Caco-2 (cell line): ENCODE measurements at regions not wholly inside any gene's neighbourhood (a gene's known extent, or its start where the extent isn't known, plus 50 kb on each side); places are given as distances from the start of the nearest gene placed in this dataset.

Experiments used
- BruUV-seq: library from RNA; stranded (reverse); fragments of 400-500 nt; replicated peaks from 2 replicates; lab custom pipeline; 2021; lab: Mats Ljungman, UMichigan
- CTCF ChIA-PET: fragments of 300-600 bp; sonication (Branson Sonifier 250); formaldehyde crosslinking; loops from one replicate; lab custom pipeline; 2022; ENCODE audit warnings: antibody characterized with exemption; lab: Charles Lee
- POLR2A ChIA-PET: fragments of 300-600 bp; sonication (Branson Sonifier 250); formaldehyde crosslinking; loops from one replicate; lab custom pipeline; 2022; ENCODE audit warnings: antibody characterized with exemption; lab: Charles Lee
- DNase-seq, 2 experiments: peaks; one replicate each; pipeline versions ENCODE4 v3.0.0 to v3.0.0-alpha.2; 2020 to 2022
- H3K27me3 ChIP-seq: replicated peaks from 2 replicates; pipeline ENCODE4 v1.6.0; 2011; ENCODE audit warnings: low read length; ENCODE audit not compliant: control insufficient read depth, insufficient read depth
- H3K36me3 ChIP-seq: 2 replicates; pipeline ENCODE4 v1.5.1; 2011; ENCODE audit warnings: low read length; ENCODE audit not compliant: control insufficient read depth, insufficient read depth
- H3K4me1 ChIP-seq: fragments of 250-450 bp; sonication (Bioruptor Pico); 2 replicates; pipeline ENCODE4 v1.5.1; 2020; ENCODE audit warnings: mild to moderate bottlenecking
- H3K4me3 ChIP-seq: 2 replicates; pipeline ENCODE4 v1.5.1; 2011; ENCODE audit warnings: low read depth, mild to moderate bottlenecking, control low read depth, low read length
- H3K9me3 ChIP-seq: fragments of 250-450 bp; sonication (Bioruptor Pico); 2 replicates; pipeline ENCODE4 v1.5.1; 2020; ENCODE audit warnings: mild to moderate bottlenecking, moderate library complexity
- H3K27ac Mint-ChIP-seq: one replicate; pipeline ENCODE4 v1.8.0; 2022; ENCODE audit warnings: mixed read lengths; ENCODE audit not compliant: unreplicated experiment
- H3K27me3 Mint-ChIP-seq: one replicate; pipeline ENCODE4 v1.8.0; 2022; ENCODE audit warnings: mixed read lengths; ENCODE audit not compliant: insufficient read depth, unreplicated experiment
- H3K36me3 Mint-ChIP-seq: one replicate; pipeline ENCODE4 v1.8.0; 2022; ENCODE audit warnings: mild to moderate bottlenecking, mixed read lengths; ENCODE audit not compliant: insufficient read depth, unreplicated experiment
- H3K4me1 Mint-ChIP-seq: one replicate; pipeline ENCODE4 v1.8.0; 2022; ENCODE audit warnings: low read depth, mixed read lengths; ENCODE audit not compliant: unreplicated experiment
- H3K4me3 Mint-ChIP-seq: one replicate; pipeline ENCODE4 v1.8.0; 2022; ENCODE audit warnings: mild to moderate bottlenecking, moderate library complexity, mixed read lengths; ENCODE audit not compliant: unreplicated experiment
- H3K9me3 Mint-ChIP-seq: one replicate; pipeline ENCODE4 v1.8.0; 2022; ENCODE audit warnings: mixed read lengths; ENCODE audit not compliant: unreplicated experiment
- intact Hi-C: fragments of 100-400 bp; cut with micrococcal nuclease; formaldehyde crosslinking; loops from one replicate; pipeline ENCODE4 v1.10.0; 2022; ENCODE audit not compliant: unreplicated experiment
- TF ChIP-seq, protein P1 (sequence below), 2 experiments: fragments of 200-600 bp in 1 of 2; IDR thresholded peaks; 1 replicate in 1 of 2; 2 replicates in 1 of 2; pipeline versions ENCODE4 v1.5.1 to v1.8.0; 2011 to 2022; ENCODE audit warnings: antibody characterized with exemption in 1 of 2, control low read depth in 1 of 2, inconsistent platforms in 1 of 2, low read depth in 1 of 2, low read length in 1 of 2, mild to moderate bottlenecking in 1 of 2, moderate library complexity in 1 of 2; ENCODE audit not compliant: insufficient read depth in 1 of 2, severe bottlenecking in 1 of 2, unreplicated experiment in 1 of 2

GRCh38 chr12:4047421-4047820 is 174.2 kb upstream of the PARP11 start:
- H3K27me3 ChIP-seq = no peaks in the 10 kb centered on the region
- intact Hi-C loops = no loop called here
- peaks cover 4% of the 10 kb centered on the region; the same call in 1 of the 2 replicates for H3K4me1 ChIP-seq
- POLR2A ChIA-PET = no interaction called here
- no peak overlapping the region for H3K4me3 Mint-ChIP-seq
- BruUV-seq = no TSS peak
- H3K27ac Mint-ChIP-seq = no peak overlapping the region
- DNase-seq = no peak
- H3K36me3 ChIP-seq = no peaks in the 10 kb centered on the region
- CTCF ChIA-PET = no interaction called here
- TF ChIP-seq, protein P1, sequence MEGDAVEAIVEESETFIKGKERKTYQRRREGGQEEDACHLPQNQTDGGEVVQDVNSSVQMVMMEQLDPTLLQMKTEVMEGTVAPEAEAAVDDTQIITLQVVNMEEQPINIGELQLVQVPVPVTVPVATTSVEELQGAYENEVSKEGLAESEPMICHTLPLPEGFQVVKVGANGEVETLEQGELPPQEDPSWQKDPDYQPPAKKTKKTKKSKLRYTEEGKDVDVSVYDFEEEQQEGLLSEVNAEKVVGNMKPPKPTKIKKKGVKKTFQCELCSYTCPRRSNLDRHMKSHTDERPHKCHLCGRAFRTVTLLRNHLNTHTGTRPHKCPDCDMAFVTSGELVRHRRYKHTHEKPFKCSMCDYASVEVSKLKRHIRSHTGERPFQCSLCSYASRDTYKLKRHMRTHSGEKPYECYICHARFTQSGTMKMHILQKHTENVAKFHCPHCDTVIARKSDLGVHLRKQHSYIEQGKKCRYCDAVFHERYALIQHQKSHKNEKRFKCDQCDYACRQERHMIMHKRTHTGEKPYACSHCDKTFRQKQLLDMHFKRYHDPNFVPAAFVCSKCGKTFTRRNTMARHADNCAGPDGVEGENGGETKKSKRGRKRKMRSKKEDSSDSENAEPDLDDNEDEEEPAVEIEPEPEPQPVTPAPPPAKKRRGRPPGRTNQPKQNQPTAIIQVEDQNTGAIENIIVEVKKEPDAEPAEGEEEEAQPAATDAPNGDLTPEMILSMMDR (IDR thresholded peaks at IDR 0.05; ENCODE audit: insufficient read depth in 1 of 2, low read depth in 1 of 2, low read length in 1 of 2, severe bottlenecking in 1 of 2, unreplicated experiment in 1 of 2) = no peak
- no peaks in the 10 kb centered on the region for H3K9me3 Mint-ChIP-seq
- H3K4me1 Mint-ChIP-seq = peaks cover 8% of the 10 kb centered on the region
- no peaks in the 10 kb centered on the region for H3K9me3 ChIP-seq
- no peak overlapping the region for H3K4me3 ChIP-seq
- H3K36me3 Mint-ChIP-seq = no peaks in the 10 kb centered on the region
- H3K27me3 Mint-ChIP-seq = peaks cover 2% of the 10 kb centered on the region

- Mint-ChIP-seq H3K4me1 (peaks cover 8% of the 10 kb centered on the region), H3K4me3 (no peak overlapping the region), H3K36me3 (no peaks in the 10 kb centered on the region), H3K27me3 (peaks cover 2% of the 10 kb centered on the region), H3K27ac (no peak overlapping the region), H3K9me3 (no peaks in the 10 kb centered on the region)
- Histone ChIP-seq H3K27me3 (no peaks in the 10 kb centered on the region), H3K36me3 (no peaks in the 10 kb centered on the region), H3K4me1 (peaks cover 4% of the 10 kb centered on the region; the same call in 1 of the 2 replicates), H3K9me3 (no peaks in the 10 kb centered on the region), H3K4me3 (no peak overlapping the region)
- TF ChIP-seq, protein P1 (IDR thresholded peaks at IDR 0.05; ENCODE audit: insufficient read depth in 1 of 2, low read depth in 1 of 2, low read length in 1 of 2, severe bottlenecking in 1 of 2, unreplicated experiment in 1 of 2) = no peak
- BruUV-seq = no TSS peak
- no peak for DNase-seq
- POLR2A ChIA-PET = no interaction called here
- intact Hi-C loops = no loop called here
- CTCF ChIA-PET = no interaction called here
Measured at GRCh38 chr12:4046495-4046840, 173.3 kb upstream of the PARP11 start.

DNA sequence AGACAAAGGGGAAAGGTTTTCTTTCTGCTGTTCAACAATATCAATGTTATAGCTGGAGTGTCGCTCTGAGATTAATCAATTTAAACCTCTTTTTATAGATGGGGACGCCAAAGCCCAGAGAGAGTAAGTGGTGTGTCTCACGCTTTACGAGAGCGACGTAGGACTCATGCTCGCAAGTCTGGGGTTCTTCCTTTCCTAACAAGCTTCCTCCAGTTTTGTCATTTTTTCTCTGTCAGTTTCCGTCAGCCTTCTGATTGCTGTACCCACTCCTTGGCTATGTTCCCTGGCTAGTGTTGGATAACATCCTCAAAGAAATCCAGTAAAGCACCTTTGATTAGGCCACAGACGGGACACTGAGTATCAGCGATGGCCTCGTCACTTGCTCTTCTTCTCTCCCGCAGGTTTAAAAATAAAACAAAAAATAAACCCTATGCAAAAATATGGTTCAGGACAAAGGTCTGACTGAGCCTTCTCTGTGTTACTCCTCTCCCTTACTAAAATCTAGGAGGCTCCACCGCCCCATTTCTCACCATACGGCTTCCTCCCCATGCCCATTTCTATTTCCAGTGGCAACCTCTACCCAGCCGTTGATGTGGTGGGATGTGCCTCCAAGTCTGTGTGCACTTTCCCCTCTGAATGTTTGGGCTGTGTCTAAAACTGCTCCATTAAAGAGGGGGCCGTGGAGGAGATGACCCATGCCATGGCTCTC is 172.7 kb upstream of the PARP11 start:
- ChIA-PET CTCF (interaction anchor here (0.6 to 0.8 kb wide), 3 partner anchors 50 to 989 kb away, joined by 3 read pairs; no protein-coding TSS in a partner anchor), POLR2A (no interaction called here)
- Mint-ChIP-seq H3K36me3 (no peaks in the 10 kb centered on the region), H3K4me1 (peaks cover 8% of the 10 kb centered on the region), H3K27me3 (no peaks in the 10 kb centered on the region), H3K4me3 (no peak overlapping the region), H3K27ac (no peak overlapping the region), H3K9me3 (no peaks in the 10 kb centered on the region)
- no TSS peak for BruUV-seq
- H3K4me1 ChIP-seq = peaks cover 4% of the 10 kb centered on the region; the same call in 1 of the 2 replicates
- no peaks in the 10 kb centered on the region for H3K9me3 ChIP-seq
- no peak for DNase-seq
- no peaks in the 10 kb centered on the region for H3K27me3 ChIP-seq
- TF ChIP-seq, protein P1 (IDR thresholded peaks at IDR 0.05; ENCODE audit: insufficient read depth in 1 of 2, low read depth in 1 of 2, low read length in 1 of 2, severe bottlenecking in 1 of 2, unreplicated experiment in 1 of 2) = no peak
- intact Hi-C loops = no loop called here
- H3K36me3 ChIP-seq = no peaks in the 10 kb centered on the region
- H3K4me3 ChIP-seq = no peak overlapping the region
